OCI-LY1 (cell line): ENCODE measurements at regions not wholly inside any gene's neighbourhood (a gene's known extent, or its start where the extent isn't known, plus 50 kb on each side); places are given as distances from the start of the nearest gene placed in this dataset.

Experiments
- H2AFZ ChIP-seq: fragments of 200-600 bp; sonication (generic), shearing (Covaris generic); 2 replicates; pipeline ENCODE4 v1.6.0; 2014; ENCODE audit warnings: antibody characterized with exemption, mild to moderate bottlenecking, low read length
- H3F3A ChIP-seq: fragments of 200-600 bp; sonication (generic), shearing (Covaris generic); 2 replicates; pipeline ENCODE4 v1.6.0; 2014; ENCODE audit warnings: mild to moderate bottlenecking, antibody characterized with exemption, low read length, moderate library complexity; ENCODE audit not compliant: insufficient read depth
- H3K27ac ChIP-seq: fragments of 200-600 bp; sonication (generic); 2 replicates; pipeline ENCODE4 v1.5.1; 2014; ENCODE audit warnings: low read length, mixed run types, mild to moderate bottlenecking, low read depth; ENCODE audit not compliant: poor library complexity, severe bottlenecking
- H3K27me3 ChIP-seq: fragments of 200-600 bp; sonication (generic); 2 replicates; pipeline ENCODE4 v1.6.0; 2014; ENCODE audit warnings: antibody characterized with exemption, mild to moderate bottlenecking, low read length, moderate library complexity; ENCODE audit not compliant: insufficient read depth
- H3K36me3 ChIP-seq: fragments of 200-600 bp; sonication (generic); 2 replicates; pipeline ENCODE4 v1.6.1; 2014; ENCODE audit warnings: mild to moderate bottlenecking, antibody characterized with exemption, low read length, moderate library complexity, mixed read lengths; ENCODE audit not compliant: insufficient read depth
- H3K4me1 ChIP-seq: fragments of 200-600 bp; sonication (generic); 2 replicates; pipeline ENCODE4 v1.5.1; 2014; ENCODE audit warnings: mild to moderate bottlenecking, low read length, moderate library complexity; ENCODE audit not compliant: insufficient read depth, severe bottlenecking
- H3K4me2 ChIP-seq: fragments of 200-600 bp; sonication (generic), shearing (Covaris generic); 2 replicates; pipeline ENCODE4 v1.6.1; 2014; ENCODE audit warnings: low read length
- H3K4me3 ChIP-seq: fragments of 200-600 bp; sonication (generic); 2 replicates; pipeline ENCODE4 v1.5.1; 2014; ENCODE audit warnings: low read length, low read depth, mild to moderate bottlenecking, mixed read lengths; ENCODE audit not compliant: poor library complexity, severe bottlenecking
- H3K79me2 ChIP-seq: fragments of 200-600 bp; shearing (Covaris generic); 2 replicates; pipeline ENCODE4 v1.6.1; 2016; ENCODE audit warnings: mixed run types, low read length, mixed read lengths; ENCODE audit not compliant: insufficient read depth
- H3K9ac ChIP-seq: fragments of 200-600 bp; sonication (generic), shearing (Covaris generic); 2 replicates; pipeline ENCODE4 v1.6.1; 2014; ENCODE audit warnings: mild to moderate bottlenecking, low read length, mixed read lengths
- H3K9me2 ChIP-seq: fragments of 200-600 bp; sonication (generic), shearing (Covaris generic); 2 replicates; pipeline ENCODE4 v1.6.1; 2014; ENCODE audit warnings: low read depth, mild to moderate bottlenecking, low read length, mixed read lengths
- H3K9me3 ChIP-seq: fragments of 200-600 bp; shearing (Covaris generic); 2 replicates; pipeline ENCODE4 v1.6.1; 2014; ENCODE audit warnings: low read length, mixed read lengths
- H4K20me1 ChIP-seq: fragments of 200-600 bp; sonication (generic), shearing (Covaris generic); 2 replicates; pipeline ENCODE4 v1.6.0; 2016; ENCODE audit warnings: mild to moderate bottlenecking, low read length; ENCODE audit not compliant: insufficient read depth
- CTCF ChIP-seq: fragments of 200-600 bp; sonication (generic), shearing (Covaris generic); IDR thresholded peaks from 2 replicates; pipeline ENCODE4 v1.5.1; 2017; ENCODE audit warnings: mild to moderate bottlenecking, antibody characterized with exemption, low read length, moderate library complexity, mixed read lengths
- EZH2 ChIP-seq: fragments of 200-600 bp; sonication (generic), shearing (Covaris generic); IDR thresholded peaks from 2 replicates; pipeline ENCODE4 v1.8.0; 2017; ENCODE audit warnings: borderline replicate concordance, mixed run types, mild to moderate bottlenecking, antibody characterized with exemption, low read length, moderate library complexity, mixed read lengths

GRCh38 chr7:25520516-25520915, 292.2 kb upstream of the NPVF start:
- no peaks in the 10 kb centered on the region for H3F3A ChIP-seq
- H3K27ac ChIP-seq = no peak overlapping the region
- H3K4me2 ChIP-seq = no peak overlapping the region
- TF ChIP-seq EZH2 = no peak
- TF ChIP-seq CTCF = no peak
- H3K79me2 ChIP-seq = no peaks in the 10 kb centered on the region
- H3K4me3 ChIP-seq = no peak overlapping the region
- no peaks in the 10 kb centered on the region for H3K4me1 ChIP-seq
- H3K36me3 ChIP-seq = no peaks in the 10 kb centered on the region
- H4K20me1 ChIP-seq = no peaks in the 10 kb centered on the region
- H2AFZ ChIP-seq = no peak overlapping the region
- H3K9me3 ChIP-seq = no peaks in the 10 kb centered on the region
- H3K9me2 ChIP-seq = no peaks in the 10 kb centered on the region
- H3K27me3 ChIP-seq = no peaks in the 10 kb centered on the region
- H3K9ac ChIP-seq = no peak overlapping the region

- H3K4me2 ChIP-seq = no peak overlapping the region
These were observed 292.9 kb upstream of the NPVF start for GRCh38 chr7:25521236-25521635.

GRCh38 chr7:25522727-25523126, 294.4 kb upstream of the NPVF start:
- Histone ChIP-seq H3K36me3 (no peaks in the 10 kb centered on the region), H3K4me3 (no peak overlapping the region), H3K9ac (no peak overlapping the region), H3K9me2 (no peaks in the 10 kb centered on the region), H3K9me3 (no peaks in the 10 kb centered on the region), H3K4me2 (no peak overlapping the region), H3K27me3 (no peaks in the 10 kb centered on the region), H3F3A (no peaks in the 10 kb centered on the region), H3K27ac (no peak overlapping the region), H2AFZ (no peak overlapping the region), H3K4me1 (no peaks in the 10 kb centered on the region), H3K79me2 (no peaks in the 10 kb centered on the region), H4K20me1 (no peaks in the 10 kb centered on the region)
- TF ChIP-seq CTCF = no peak
- no peak for TF ChIP-seq EZH2

More at GRCh38 chr7:25521236-25521635, 292.9 kb upstream of the NPVF start:
- H3K27ac ChIP-seq = no peak overlapping the region
- no peaks in the 10 kb centered on the region for H3K9me2 ChIP-seq
- H3K79me2 ChIP-seq = no peaks in the 10 kb centered on the region
- no peaks in the 10 kb centered on the region for H3K9me3 ChIP-seq
- no peaks in the 10 kb centered on the region for H4K20me1 ChIP-seq
- H3K36me3 ChIP-seq = no peaks in the 10 kb centered on the region
- H3K4me3 ChIP-seq = no peak overlapping the region
- no peak overlapping the region for H2AFZ ChIP-seq
- no peaks in the 10 kb centered on the region for H3F3A ChIP-seq
- H3K9ac ChIP-seq = no peak overlapping the region
- no peak for TF ChIP-seq CTCF
- no peak for TF ChIP-seq EZH2
- H3K4me1 ChIP-seq = no peaks in the 10 kb centered on the region
- H3K27me3 ChIP-seq = no peaks in the 10 kb centered on the region
